Large intestine (tissue), 3 donors: ENCODE measurements at regions not wholly inside any gene's neighbourhood (a gene's known extent, or its start where the extent isn't known, plus 50 kb on each side); places are given as distances from the start of the nearest gene placed in this dataset.

Experiments used
- DNase-seq, 2 donors: peaks; one replicate each; pipeline versions ENCODE4 v3.0.0 to v3.0.0-alpha.2; 2013
- H3K27ac ChIP-seq: one replicate; pipeline ENCODE4 v1.5.1; 2013; ENCODE audit warnings: low read length
- H3K27me3 ChIP-seq: 2 replicates; pipeline ENCODE4 v1.6.1; 2013; ENCODE audit warnings: low read length; ENCODE audit not compliant: control insufficient read depth, insufficient read depth
- H3K36me3 ChIP-seq: 2 replicates; pipeline ENCODE4 v1.6.1; 2013; ENCODE audit warnings: low read length; ENCODE audit not compliant: control insufficient read depth, insufficient read depth
- H3K4me1 ChIP-seq: one replicate; pipeline ENCODE4 v1.6.1; 2013; ENCODE audit warnings: low read length; ENCODE audit not compliant: control insufficient read depth, insufficient read depth
- H3K4me3 ChIP-seq: one replicate; pipeline ENCODE4 v1.5.1; 2013; ENCODE audit warnings: low read length
- H3K9me3 ChIP-seq: one replicate; pipeline ENCODE4 v1.6.1; 2013; ENCODE audit warnings: mild to moderate bottlenecking, low read depth, low read length, moderate library complexity; ENCODE audit not compliant: control insufficient read depth
- WGBS: methylation state at CpG from one replicate; pipeline ENCODE4 v1.1.5; 2013; ENCODE audit warnings: low lambda C conversion rate; ENCODE audit not compliant: insufficient coverage; 5-methylcytosine and 5-hydroxymethylcytosine counted together

DNA sequence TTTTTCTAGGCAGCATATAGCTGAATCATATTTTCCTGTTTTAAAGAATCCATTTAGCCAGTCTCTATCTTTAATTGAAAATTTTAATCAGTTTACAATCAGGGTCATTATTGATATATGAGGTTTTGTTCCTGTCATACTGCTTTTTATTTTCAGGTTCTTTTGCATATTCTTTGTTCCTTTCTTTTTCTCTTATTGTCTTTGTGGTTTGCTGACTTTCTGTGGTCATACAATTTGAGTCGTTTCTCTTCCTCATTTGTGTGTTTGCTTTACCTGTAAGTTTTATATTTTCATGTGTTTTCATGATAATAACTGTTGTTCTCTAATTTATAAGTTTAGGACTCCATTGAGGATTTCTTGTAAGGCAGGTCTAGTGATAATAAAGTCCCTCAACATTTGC lies 812.6 kb downstream of the DACH1 start:
- H3K27ac ChIP-seq = no peak overlapping the region
- peaks cover 4% of the 10 kb centered on the region for H3K9me3 ChIP-seq
- H3K4me1 ChIP-seq = no peaks in the 10 kb centered on the region
- H3K36me3 ChIP-seq = no peaks in the 10 kb centered on the region
- no peak overlapping the region for H3K4me3 ChIP-seq
- no peaks in the 10 kb centered on the region for H3K27me3 ChIP-seq
- DNase-seq = no peak
- 90% methylated on average over 1 of the region's 1 CpG for WGBS

DNA sequence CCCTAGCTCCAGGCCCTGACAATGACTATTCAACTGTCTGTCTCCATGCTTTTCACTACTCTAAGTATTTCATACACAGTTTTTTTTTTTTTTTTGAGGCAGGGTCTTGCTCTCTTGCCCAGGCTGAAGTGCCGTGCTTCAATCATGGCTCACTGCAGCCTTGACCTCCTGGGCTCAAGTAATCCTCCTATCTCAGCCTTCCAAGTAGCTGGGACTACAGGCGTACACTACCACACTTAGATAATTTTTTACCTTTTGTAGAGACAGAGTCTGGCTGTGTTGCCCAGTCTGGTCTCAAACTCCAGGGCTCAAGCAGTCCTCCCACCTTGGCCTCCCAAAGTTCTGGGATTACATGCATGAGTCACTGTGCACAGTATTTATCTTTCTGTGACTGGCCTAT lies 815.4 kb downstream of the DACH1 start:
- WGBS = no CpG with 5 or more reads among the region's 2 CpGs
- H3K27ac ChIP-seq = no peak overlapping the region
- H3K27me3 ChIP-seq = no peaks in the 10 kb centered on the region

DNA sequence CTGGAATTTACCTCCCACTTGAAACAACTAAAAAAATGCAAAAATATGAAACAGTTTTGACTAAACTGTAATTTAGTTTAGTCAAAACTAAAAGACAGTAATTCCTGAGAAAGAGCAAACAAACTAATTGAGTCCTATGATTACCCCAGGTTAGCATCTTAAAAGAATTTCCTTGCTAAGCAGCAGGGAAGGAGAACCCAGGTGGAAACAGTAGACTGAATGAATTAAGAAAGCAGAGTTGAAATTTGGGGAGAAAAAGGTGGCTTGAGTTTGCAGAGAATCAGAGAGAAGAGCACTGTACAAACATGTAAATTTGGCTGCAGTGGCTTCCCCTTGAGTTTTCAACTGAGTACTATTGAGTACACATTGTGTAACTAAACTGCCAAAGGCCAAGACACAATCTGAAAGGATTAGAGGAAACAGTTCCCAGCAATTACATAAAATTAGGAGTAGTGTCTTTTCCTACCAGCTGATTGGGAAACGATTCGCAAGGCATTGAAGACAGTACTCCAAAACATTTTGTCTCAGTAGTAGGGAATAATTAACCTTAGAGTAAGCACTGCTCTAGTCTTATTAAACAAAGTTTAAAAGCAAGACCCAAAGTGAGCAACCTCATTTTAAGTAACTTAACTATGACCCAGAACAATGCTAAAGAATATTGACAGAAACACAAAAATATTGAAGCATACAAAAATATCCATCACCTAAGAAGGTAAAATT lies 820.5 kb downstream of the DACH1 start:
- no peaks in the 10 kb centered on the region for H3K27me3 ChIP-seq
- no peak overlapping the region for H3K4me3 ChIP-seq
- no peak for DNase-seq
- 50% methylated on average over 2 of the region's 2 CpGs for WGBS
- H3K27ac ChIP-seq = no peak overlapping the region
- no peaks in the 10 kb centered on the region for H3K36me3 ChIP-seq
- no peaks in the 10 kb centered on the region for H3K4me1 ChIP-seq
- H3K9me3 ChIP-seq = no peaks in the 10 kb centered on the region

More for the DNA sequence above, 815.4 kb downstream of the DACH1 start:
- H3K4me1 ChIP-seq = no peaks in the 10 kb centered on the region
- H3K4me3 ChIP-seq = no peak overlapping the region
- H3K9me3 ChIP-seq = peaks cover 4% of the 10 kb centered on the region
- no peaks in the 10 kb centered on the region for H3K36me3 ChIP-seq
- no peak for DNase-seq

DNA sequence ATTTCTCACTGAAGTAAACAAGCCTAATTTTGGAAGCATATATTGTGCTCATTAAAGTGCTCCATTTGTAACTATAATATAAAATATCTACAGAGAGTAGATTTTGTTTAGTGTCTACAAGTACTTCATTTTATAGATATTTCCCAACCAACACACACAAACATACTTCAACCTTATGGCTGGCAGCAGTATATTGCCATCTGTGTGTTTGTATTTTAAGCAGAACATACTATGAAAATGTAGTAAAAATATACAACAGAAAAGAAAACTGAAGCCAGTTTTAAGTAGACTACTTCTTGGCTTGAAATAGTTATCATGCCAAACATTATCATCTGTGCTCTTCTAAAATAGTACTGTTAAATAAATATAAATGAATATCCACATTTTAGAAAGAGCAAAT lies 821.9 kb downstream of the DACH1 start:
- Histone ChIP-seq H3K27ac (no peak overlapping the region), H3K9me3 (no peaks in the 10 kb centered on the region), H3K27me3 (no peaks in the 10 kb centered on the region), H3K4me3 (no peak overlapping the region), H3K36me3 (no peaks in the 10 kb centered on the region), H3K4me1 (no peaks in the 10 kb centered on the region)
- no peak for DNase-seq

DNA sequence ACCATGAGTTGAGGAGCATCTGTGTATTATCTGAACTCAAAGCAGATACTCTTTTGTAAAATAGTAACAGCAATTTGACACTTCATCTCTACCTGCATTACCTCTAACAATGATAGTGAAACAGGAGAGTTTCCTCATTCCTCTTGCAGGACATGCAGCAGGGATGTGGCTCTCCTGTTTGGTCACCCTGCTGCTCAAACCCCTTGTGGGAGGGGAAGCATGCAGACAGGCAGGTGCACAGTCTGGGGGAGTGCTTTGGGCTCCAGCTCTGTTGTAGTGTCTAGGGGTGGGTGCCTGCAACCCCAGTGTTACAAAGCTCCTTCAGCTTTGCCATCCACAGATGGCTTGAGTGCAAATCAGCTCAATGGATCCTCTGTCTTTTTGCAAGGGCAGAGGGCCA lies 827.6 kb downstream of the DACH1 start:
- Histone ChIP-seq H3K27ac (no peak overlapping the region), H3K4me1 (no peaks in the 10 kb centered on the region), H3K9me3 (no peaks in the 10 kb centered on the region), H3K27me3 (no peaks in the 10 kb centered on the region), H3K36me3 (no peaks in the 10 kb centered on the region), H3K4me3 (no peak overlapping the region)
- no peak for DNase-seq

DNA sequence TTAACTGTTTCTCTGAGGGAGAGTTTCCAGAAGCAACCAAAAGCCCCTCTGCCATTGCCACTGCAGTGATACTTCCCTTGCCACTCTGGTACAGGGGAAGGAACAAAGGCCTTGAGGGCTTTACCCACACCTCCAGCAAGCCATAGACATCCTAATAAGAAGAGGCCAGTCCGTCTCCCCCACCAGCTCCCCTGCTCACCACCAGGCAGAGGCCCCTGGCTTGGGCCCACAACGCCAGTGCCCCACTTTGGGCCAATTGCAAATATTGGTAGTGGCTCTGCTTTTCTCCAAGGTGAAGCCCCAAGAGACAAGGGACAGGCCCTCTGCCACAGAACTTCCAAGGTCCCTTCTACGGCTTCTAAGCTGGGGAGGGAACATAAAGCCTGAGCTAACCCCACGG lies 833.0 kb downstream of the DACH1 start:
- peaks cover 7% of the 10 kb centered on the region for H3K4me1 ChIP-seq
- no peaks in the 10 kb centered on the region for H3K36me3 ChIP-seq
- WGBS = no CpG with 5 or more reads among the region's 4 CpGs
- H3K9me3 ChIP-seq = no peaks in the 10 kb centered on the region
- no peak overlapping the region for H3K27ac ChIP-seq
- DNase-seq = no peak
- H3K4me3 ChIP-seq = no peak overlapping the region
- no peaks in the 10 kb centered on the region for H3K27me3 ChIP-seq

DNA sequence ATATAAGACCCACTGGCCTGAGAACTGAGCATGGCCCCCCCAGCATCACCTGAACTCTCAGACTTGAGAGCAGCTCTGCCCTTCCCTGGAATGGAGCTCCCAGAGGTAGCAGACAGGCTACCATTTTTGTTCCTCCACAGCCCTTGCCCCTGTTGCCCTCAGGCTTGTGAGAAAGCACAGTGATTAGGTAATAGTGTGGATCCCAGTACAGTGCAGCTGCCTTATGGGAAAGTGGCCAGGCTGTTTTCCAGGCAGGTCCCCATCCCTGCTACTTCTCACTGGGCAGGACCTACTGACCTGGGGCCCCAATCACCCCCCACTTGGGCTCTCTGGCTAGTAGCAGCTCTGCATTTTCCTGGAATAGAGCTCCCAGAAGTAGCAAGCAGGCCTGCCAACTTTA lies 834.0 kb downstream of the DACH1 start:
- Histone ChIP-seq H3K36me3 (no peaks in the 10 kb centered on the region), H3K27ac (no peak overlapping the region), H3K4me3 (no peak overlapping the region), H3K27me3 (no peaks in the 10 kb centered on the region), H3K4me1 (peaks cover 7% of the 10 kb centered on the region), H3K9me3 (no peaks in the 10 kb centered on the region)
- DNase-seq = no peak

DNA sequence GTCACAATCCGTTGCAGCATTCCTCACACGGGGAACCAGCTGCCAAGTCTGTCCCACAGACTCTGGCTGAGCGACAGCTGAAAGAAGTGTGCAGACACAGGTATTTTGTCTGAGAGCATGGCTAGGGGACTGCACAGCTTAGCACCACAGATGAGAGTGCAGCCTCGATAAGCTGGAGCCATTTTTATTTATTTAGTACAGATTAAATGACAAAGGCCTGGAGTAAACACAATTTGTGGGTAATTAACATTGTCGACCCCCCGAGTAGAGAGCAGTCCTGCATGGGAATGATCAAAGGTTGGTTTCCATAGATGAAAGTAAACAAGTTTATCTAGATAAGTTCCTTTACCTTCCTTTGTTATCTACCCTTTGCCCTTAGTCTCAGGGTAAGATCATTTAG lies 836.2 kb downstream of the DACH1 start:
- peak in 1 of 2 donors; percentile 9 for DNase-seq
- 43% methylated on average over 3 of the region's 6 CpGs for WGBS

DNA sequence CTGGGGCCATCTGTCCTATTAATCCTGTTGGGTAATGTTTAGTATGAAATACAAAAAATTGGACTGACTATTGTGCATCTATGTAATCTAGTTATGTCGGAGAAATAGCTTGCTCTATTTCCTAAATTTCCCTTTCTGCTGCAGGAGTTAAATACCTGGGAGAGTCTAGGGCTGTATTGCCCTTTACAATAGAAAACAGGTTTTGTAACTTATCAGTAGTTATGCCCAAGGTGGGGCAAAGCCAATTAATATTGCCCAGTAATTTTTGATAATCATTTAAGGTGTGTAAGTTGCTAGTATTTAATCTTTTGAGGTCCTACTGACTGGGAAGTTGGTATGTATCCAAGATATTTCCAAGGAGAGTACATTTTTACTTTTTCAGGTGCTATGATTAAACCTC lies 838.1 kb downstream of the DACH1 start:
- DNase-seq = no peak
- no peak overlapping the region for H3K27ac ChIP-seq
- 100% methylated on average over 1 of the region's 1 CpG for WGBS
- H3K9me3 ChIP-seq = peaks cover 2% of the 10 kb centered on the region
- no peaks in the 10 kb centered on the region for H3K36me3 ChIP-seq
- H3K4me3 ChIP-seq = no peak overlapping the region
- H3K4me1 ChIP-seq = peaks cover 7% of the 10 kb centered on the region
- H3K27me3 ChIP-seq = no peaks in the 10 kb centered on the region

More for the DNA sequence above, 836.2 kb downstream of the DACH1 start:
- Histone ChIP-seq H3K27ac (no peak overlapping the region), H3K4me1 (peaks cover 7% of the 10 kb centered on the region), H3K36me3 (no peaks in the 10 kb centered on the region), H3K9me3 (no peaks in the 10 kb centered on the region), H3K4me3 (no peak overlapping the region), H3K27me3 (no peaks in the 10 kb centered on the region)

DNA sequence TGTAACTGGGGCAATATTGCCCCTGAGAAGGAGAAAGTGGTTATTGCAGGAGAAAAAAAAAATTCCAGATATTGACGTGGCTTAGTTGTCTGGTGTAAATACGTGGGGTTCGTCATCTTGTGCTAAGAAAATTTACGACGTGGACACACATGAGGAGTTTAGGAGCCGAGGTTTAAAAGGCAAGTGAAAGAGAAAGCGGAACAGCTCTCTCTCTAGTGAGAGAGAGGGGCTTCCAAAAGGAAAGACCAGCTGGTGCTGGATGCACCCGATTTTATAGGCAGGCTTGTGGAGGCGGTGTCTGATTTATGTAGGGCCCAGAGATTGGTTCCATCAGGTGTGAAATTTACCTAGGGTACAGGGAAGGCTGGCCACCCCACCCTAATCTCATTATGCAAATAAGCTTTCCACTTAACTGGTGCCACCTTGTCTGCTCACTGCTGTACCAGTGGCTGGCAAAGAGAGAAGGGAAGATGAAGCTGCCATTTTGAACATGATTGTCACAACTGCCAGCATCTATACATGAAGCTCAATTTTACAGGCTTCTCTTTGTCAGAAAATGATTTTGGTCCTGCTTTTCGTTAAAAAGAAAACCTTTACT lies 845.1 kb downstream of the DACH1 start:
- Histone ChIP-seq H3K9me3 (peaks cover 2% of the 10 kb centered on the region), H3K4me3 (no peak overlapping the region), H3K36me3 (no peaks in the 10 kb centered on the region), H3K27me3 (no peaks in the 10 kb centered on the region), H3K4me1 (no peaks in the 10 kb centered on the region), H3K27ac (no peak overlapping the region)
- DNase-seq = no peak
- 76% methylated on average over 3 of the region's 10 CpGs for WGBS

DNA sequence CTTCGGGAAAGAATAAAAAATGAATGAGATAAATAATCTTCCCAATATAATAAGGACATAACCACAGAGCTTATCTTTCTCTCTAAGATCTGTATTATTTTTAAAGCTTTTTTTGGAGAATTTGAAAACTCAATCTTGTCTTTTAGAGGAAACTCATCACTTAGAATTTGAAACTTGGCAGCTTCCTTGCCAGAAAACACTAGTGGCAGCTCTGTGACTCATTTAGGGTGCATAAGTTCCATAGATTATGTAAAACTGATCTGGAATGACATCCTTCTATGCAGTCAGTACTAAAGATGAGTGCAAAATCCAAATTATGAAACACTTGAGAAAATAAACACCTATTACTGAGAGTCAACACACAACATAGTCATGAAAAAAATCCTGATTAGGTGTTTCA lies 848.0 kb downstream of the DACH1 start:
- Histone ChIP-seq H3K4me3 (no peak overlapping the region), H3K27me3 (no peaks in the 10 kb centered on the region), H3K9me3 (no peaks in the 10 kb centered on the region), H3K36me3 (no peaks in the 10 kb centered on the region), H3K27ac (no peak overlapping the region), H3K4me1 (no peaks in the 10 kb centered on the region)
- no peak for DNase-seq
- WGBS = no CpG with 5 or more reads among the region's 1 CpG
